ENCODE measurements at regions not wholly inside any gene's neighbourhood (a gene's known extent, or its start where the extent isn't known, plus 50 kb on each side); places are given as distances from the start of the nearest gene placed in this dataset.

GRCh38 chr1:228901936-228902681, 166.8 kb downstream of the RHOU start:
- Histone ChIP-seq H3K4me2 (replicated peaks; ENCODE audit: extremely low read depth, low read length, poor library complexity, severe bottlenecking) (no peak overlapping the region), H3K27me3 (ENCODE audit: control insufficient read depth in 2 of 2, insufficient read depth in 2 of 2, low read length in 2 of 2) (no peaks in the 10 kb centered on the region), H4K20me1 (ENCODE audit: insufficient read depth, low read length) (no peaks in the 10 kb centered on the region), H3K4me3 (replicated peaks in 1 of 3; ENCODE audit: low read depth in 2 of 3, low read length in 3 of 3) (no peak overlapping the region), H3K27ac (ENCODE audit: low read depth in 1 of 2, low read length in 2 of 2) (no peak overlapping the region), H2AFZ (ENCODE audit: insufficient read depth, low read depth, low read length, poor library complexity, severe bottlenecking) (no peak overlapping the region), H3K4me1 (ENCODE audit: control insufficient read depth in 1 of 2, insufficient read depth in 2 of 2, low read length in 2 of 2) (peaks cover 13 to 16% of the 10 kb centered on the region in 2 donors), H3K36me3 (replicated peaks in 1 of 2; ENCODE audit: control insufficient read depth in 1 of 2, insufficient read depth in 2 of 2, low read length in 2 of 2) (no peaks in the 10 kb centered on the region), H3K9ac (ENCODE audit: insufficient read depth, low read length, poor library complexity, severe bottlenecking) (no peak overlapping the region), H3K79me2 (ENCODE audit: insufficient read depth, low read length) (no peaks in the 10 kb centered on the region), H3K9me3 (replicated peaks in 1 of 2; ENCODE audit: control insufficient read depth in 1 of 2, insufficient read depth in 1 of 2, low read length in 2 of 2) (no peaks in the 10 kb centered on the region)
- 96% methylated on average over 3 of the region's 5 CpGs for WGBS (ENCODE audit: insufficient coverage)
- Mint-ChIP-seq H3K27ac (no peak overlapping the region), H3K9me3 (peaks cover 0 to 1% (median 0%) of the 10 kb centered on the region in 7 donors), H3K4me1 (peaks cover 18% of the 10 kb centered on the region), H3K36me3 (peaks cover 14 to 18% of the 10 kb centered on the region in 2 donors), H3K4me3 (no peak overlapping the region), H3K27me3 (ENCODE audit: low read depth in 3 of 3) (peaks cover 0 to 3% (median 2%) of the 10 kb centered on the region in 3 donors)
- TF ChIP-seq, protein P1, sequence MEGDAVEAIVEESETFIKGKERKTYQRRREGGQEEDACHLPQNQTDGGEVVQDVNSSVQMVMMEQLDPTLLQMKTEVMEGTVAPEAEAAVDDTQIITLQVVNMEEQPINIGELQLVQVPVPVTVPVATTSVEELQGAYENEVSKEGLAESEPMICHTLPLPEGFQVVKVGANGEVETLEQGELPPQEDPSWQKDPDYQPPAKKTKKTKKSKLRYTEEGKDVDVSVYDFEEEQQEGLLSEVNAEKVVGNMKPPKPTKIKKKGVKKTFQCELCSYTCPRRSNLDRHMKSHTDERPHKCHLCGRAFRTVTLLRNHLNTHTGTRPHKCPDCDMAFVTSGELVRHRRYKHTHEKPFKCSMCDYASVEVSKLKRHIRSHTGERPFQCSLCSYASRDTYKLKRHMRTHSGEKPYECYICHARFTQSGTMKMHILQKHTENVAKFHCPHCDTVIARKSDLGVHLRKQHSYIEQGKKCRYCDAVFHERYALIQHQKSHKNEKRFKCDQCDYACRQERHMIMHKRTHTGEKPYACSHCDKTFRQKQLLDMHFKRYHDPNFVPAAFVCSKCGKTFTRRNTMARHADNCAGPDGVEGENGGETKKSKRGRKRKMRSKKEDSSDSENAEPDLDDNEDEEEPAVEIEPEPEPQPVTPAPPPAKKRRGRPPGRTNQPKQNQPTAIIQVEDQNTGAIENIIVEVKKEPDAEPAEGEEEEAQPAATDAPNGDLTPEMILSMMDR (IDR thresholded peaks at IDR 0.05) = no peak
- intact Hi-C loops (cut with micrococcal nuclease) = no loop called here
- no peak for DNase-seq

- no peak overlapping the region for H3K4me3 ChIP-seq (replicated peaks in 1 of 3; ENCODE audit: low read depth in 2 of 3, low read length in 3 of 3)
- Mint-ChIP-seq H3K9me3 (peaks cover 0 to 1% (median 0%) of the 10 kb centered on the region in 7 donors), H3K4me3 (no peak overlapping the region), H3K4me1 (peaks cover 15% of the 10 kb centered on the region), H3K27me3 (ENCODE audit: low read depth in 3 of 3) (peaks cover 0 to 3% (median 2%) of the 10 kb centered on the region in 3 donors), H3K27ac (no peak overlapping the region), H3K36me3 (peaks cover 10 to 17% of the 10 kb centered on the region in 2 donors)
- WGBS (ENCODE audit: insufficient coverage) = 89% methylated on average over 9 of the region's 13 CpGs
- DNase-seq = no peak
- H3K9ac ChIP-seq (ENCODE audit: insufficient read depth, low read length, poor library complexity, severe bottlenecking) = no peak overlapping the region
- no peaks in the 10 kb centered on the region for H3K27me3 ChIP-seq (ENCODE audit: control insufficient read depth in 2 of 2, insufficient read depth in 2 of 2, low read length in 2 of 2)
- H3K27ac ChIP-seq (ENCODE audit: low read depth in 1 of 2, low read length in 2 of 2) = no peak overlapping the region
- H3K4me2 ChIP-seq (replicated peaks; ENCODE audit: extremely low read depth, low read length, poor library complexity, severe bottlenecking) = no peak overlapping the region
- TF ChIP-seq, protein P1 (IDR thresholded peaks at IDR 0.05) = no peak
- H3K36me3 ChIP-seq (replicated peaks in 1 of 2; ENCODE audit: control insufficient read depth in 1 of 2, insufficient read depth in 2 of 2, low read length in 2 of 2) = no peaks in the 10 kb centered on the region
- no peaks in the 10 kb centered on the region for H3K79me2 ChIP-seq (ENCODE audit: insufficient read depth, low read length)
- no peaks in the 10 kb centered on the region for H4K20me1 ChIP-seq (ENCODE audit: insufficient read depth, low read length)
- no peak overlapping the region for H2AFZ ChIP-seq (ENCODE audit: insufficient read depth, low read depth, low read length, poor library complexity, severe bottlenecking)
- peaks cover 12 to 14% of the 10 kb centered on the region in 2 donors for H3K4me1 ChIP-seq (ENCODE audit: control insufficient read depth in 1 of 2, insufficient read depth in 2 of 2, low read length in 2 of 2)
- intact Hi-C loops (cut with micrococcal nuclease) = no loop called here
- no peaks in the 10 kb centered on the region for H3K9me3 ChIP-seq (replicated peaks in 1 of 2; ENCODE audit: control insufficient read depth in 1 of 2, insufficient read depth in 1 of 2, low read length in 2 of 2)
These were observed 167.6 kb downstream of the RHOU start for GRCh38 chr1:228902781-228903433.

All from CD14-positive monocyte (primary cell).